ENCODE measurements at regions not wholly inside any gene's neighbourhood (a gene's known extent, or its start where the extent isn't known, plus 50 kb on each side); places are given as distances from the start of the nearest gene placed in this dataset.

DNA sequence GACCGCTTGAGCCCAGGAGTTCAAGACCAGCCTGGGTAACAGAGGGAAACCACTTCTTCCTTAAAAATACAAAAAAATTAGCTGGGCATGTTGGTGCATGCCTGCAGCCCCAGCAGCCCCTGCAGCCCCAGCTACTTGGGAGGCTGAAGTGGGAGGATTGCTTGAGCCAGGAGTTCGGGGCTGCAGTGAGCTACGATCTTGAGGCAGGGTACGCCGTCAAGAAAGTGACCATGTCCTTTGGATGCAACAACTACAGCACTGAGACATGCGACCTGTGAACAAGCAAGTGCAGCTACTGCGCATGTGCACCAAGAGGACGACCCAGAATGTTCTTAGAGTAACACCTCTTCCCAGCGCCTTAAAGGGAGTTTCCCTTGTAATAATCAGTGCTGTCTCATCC is 66.6 kb upstream of the ZNF479 start:
- TF ChIP-seq, protein P1, sequence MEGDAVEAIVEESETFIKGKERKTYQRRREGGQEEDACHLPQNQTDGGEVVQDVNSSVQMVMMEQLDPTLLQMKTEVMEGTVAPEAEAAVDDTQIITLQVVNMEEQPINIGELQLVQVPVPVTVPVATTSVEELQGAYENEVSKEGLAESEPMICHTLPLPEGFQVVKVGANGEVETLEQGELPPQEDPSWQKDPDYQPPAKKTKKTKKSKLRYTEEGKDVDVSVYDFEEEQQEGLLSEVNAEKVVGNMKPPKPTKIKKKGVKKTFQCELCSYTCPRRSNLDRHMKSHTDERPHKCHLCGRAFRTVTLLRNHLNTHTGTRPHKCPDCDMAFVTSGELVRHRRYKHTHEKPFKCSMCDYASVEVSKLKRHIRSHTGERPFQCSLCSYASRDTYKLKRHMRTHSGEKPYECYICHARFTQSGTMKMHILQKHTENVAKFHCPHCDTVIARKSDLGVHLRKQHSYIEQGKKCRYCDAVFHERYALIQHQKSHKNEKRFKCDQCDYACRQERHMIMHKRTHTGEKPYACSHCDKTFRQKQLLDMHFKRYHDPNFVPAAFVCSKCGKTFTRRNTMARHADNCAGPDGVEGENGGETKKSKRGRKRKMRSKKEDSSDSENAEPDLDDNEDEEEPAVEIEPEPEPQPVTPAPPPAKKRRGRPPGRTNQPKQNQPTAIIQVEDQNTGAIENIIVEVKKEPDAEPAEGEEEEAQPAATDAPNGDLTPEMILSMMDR (IDR thresholded peaks at IDR 0.05; ENCODE audit: unreplicated experiment), result no peak
- no TSS peak for BruUV-seq (replicated peaks)
- H3K27ac Mint-ChIP-seq (ENCODE audit: unreplicated experiment), result no peak overlapping the region
- CTCF ChIA-PET, result interaction anchor here (1.0 kb wide), 1 partner anchor 18 kb away, joined by 3 read pairs; no protein-coding TSS in a partner anchor
- H3K4me3 Mint-ChIP-seq (ENCODE audit: low read depth, unreplicated experiment), result no peak overlapping the region
- H3K27me3 Mint-ChIP-seq (ENCODE audit: unreplicated experiment), result no peaks in the 10 kb centered on the region
- no peaks in the 10 kb centered on the region for H3K36me3 Mint-ChIP-seq (ENCODE audit: insufficient read depth, unreplicated experiment)
- no peaks in the 10 kb centered on the region for H3K4me1 Mint-ChIP-seq (ENCODE audit: low read depth, unreplicated experiment)
- peaks cover 2% of the 10 kb centered on the region for H3K9me3 Mint-ChIP-seq (ENCODE audit: low read depth, unreplicated experiment)
- no peak for DNase-seq
- intact Hi-C loops (cut with micrococcal nuclease; ENCODE audit: unreplicated experiment), result no loop called here

DNA sequence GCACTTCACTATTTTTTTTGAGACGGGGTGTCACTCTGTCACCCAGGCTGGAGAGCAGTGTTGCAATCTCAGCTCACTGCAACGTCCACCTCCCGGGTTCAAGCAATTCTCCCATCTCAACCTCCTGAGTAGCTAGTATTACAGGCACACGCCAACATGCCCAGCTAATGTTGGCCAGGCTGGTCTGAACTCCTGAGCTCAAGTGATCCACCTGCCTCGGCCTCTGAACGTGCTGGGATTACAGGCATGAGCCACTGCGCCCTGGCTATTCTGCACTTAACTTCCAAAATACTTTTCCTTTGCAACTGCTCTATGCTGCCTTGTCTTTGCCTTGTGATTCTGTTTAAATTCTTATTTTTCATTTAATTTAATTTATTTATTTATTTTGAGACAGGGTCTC is 67.0 kb upstream of the ZNF479 start:
- Mint-ChIP-seq H3K4me1 (ENCODE audit: low read depth, unreplicated experiment) (no peaks in the 10 kb centered on the region), H3K27me3 (ENCODE audit: unreplicated experiment) (no peaks in the 10 kb centered on the region), H3K27ac (ENCODE audit: unreplicated experiment) (no peak overlapping the region), H3K9me3 (ENCODE audit: low read depth, unreplicated experiment) (peaks cover 2% of the 10 kb centered on the region), H3K36me3 (ENCODE audit: insufficient read depth, unreplicated experiment) (no peaks in the 10 kb centered on the region), H3K4me3 (ENCODE audit: low read depth, unreplicated experiment) (no peak overlapping the region)
- intact Hi-C loops (cut with micrococcal nuclease; ENCODE audit: unreplicated experiment), result no loop called here
- TF ChIP-seq, protein P1 (IDR thresholded peaks at IDR 0.05; ENCODE audit: unreplicated experiment), result no peak
- no peak for DNase-seq
- no TSS peak for BruUV-seq (replicated peaks)
- CTCF ChIA-PET, result interaction anchor here (1.0 kb wide), 1 partner anchor 17 kb away, joined by 3 read pairs; no protein-coding TSS in a partner anchor

DNA sequence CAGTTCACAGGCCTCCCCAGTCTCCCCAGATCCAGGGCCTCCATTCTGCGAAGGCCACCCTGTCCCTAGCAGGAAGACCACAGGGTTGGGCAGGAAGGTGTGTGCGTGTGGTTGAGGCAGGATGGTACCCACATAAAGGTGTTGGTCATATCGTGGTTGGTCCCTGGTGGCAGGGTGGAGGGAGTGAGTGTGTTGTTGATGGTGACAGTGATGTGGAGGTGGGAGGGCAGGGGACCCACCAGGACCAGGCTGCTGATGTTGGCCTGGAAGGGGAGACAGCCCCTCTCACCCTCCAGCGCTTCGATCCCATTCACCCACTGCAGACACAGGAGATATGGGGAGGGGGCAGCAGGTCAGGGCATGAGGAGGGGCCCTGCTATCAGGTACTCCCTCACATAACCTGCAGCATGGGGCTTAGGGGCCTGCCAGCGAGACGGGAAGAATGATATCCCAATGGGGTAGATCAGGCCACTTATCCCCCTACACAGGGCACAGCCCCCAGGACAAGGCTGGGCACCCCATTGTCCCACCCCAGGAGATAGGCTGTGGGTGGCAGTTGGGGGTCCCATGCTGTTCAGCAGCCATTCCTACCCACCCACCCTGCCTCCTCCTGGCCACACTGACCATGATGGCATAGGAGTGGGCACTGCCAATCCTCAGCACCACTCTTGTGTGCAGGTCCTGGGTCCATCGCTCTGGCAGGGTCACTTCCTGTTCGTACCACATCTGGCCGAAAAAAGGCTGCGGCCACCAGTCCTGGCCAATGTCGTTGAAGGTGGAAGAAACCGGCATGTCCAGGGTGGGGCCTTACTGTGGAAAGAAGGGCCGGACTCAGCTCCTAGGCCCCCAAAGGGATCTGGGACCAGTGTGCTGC is 69.0 kb upstream of the ZNF479 start:
- Mint-ChIP-seq H3K4me1 (ENCODE audit: low read depth, unreplicated experiment) (no peaks in the 10 kb centered on the region), H3K4me3 (ENCODE audit: low read depth, unreplicated experiment) (no peak overlapping the region), H3K27ac (ENCODE audit: unreplicated experiment) (no peak overlapping the region), H3K36me3 (ENCODE audit: insufficient read depth, unreplicated experiment) (no peaks in the 10 kb centered on the region), H3K27me3 (ENCODE audit: unreplicated experiment) (no peaks in the 10 kb centered on the region), H3K9me3 (ENCODE audit: low read depth, unreplicated experiment) (peaks cover 2% of the 10 kb centered on the region)
- TF ChIP-seq, protein P1 (IDR thresholded peaks at IDR 0.05; ENCODE audit: unreplicated experiment), result no peak
- CTCF ChIA-PET, result no interaction called here
- intact Hi-C loops (cut with micrococcal nuclease; ENCODE audit: unreplicated experiment), result no loop called here
- no TSS peak for BruUV-seq (replicated peaks)
- no peak for DNase-seq

DNA sequence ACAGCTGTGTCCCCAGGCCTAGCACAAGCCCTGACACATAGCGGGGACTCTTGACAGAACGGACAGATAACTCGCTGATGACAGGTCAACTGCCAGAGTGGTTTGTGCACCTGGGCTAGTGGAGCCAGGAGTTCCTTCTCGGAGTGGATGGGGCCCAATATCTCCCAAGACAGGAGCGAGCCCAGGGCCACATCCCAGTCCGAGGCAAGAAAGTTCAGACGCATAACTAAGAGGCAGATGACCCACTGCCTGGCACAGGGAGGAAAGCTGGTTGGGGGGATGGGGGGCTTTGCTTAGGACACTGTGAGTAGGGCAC is 69.6 kb upstream of the ZNF479 start:
- H3K27ac Mint-ChIP-seq (ENCODE audit: unreplicated experiment), result no peak overlapping the region
- BruUV-seq (replicated peaks), result no TSS peak
- DNase-seq, result no peak
- no peaks in the 10 kb centered on the region for H3K36me3 Mint-ChIP-seq (ENCODE audit: insufficient read depth, unreplicated experiment)
- no peak overlapping the region for H3K4me3 Mint-ChIP-seq (ENCODE audit: low read depth, unreplicated experiment)
- intact Hi-C loops (cut with micrococcal nuclease; ENCODE audit: unreplicated experiment), result no loop called here
- no peaks in the 10 kb centered on the region for H3K4me1 Mint-ChIP-seq (ENCODE audit: low read depth, unreplicated experiment)
- H3K9me3 Mint-ChIP-seq (ENCODE audit: low read depth, unreplicated experiment), result peaks cover 6% of the 10 kb centered on the region
- H3K27me3 Mint-ChIP-seq (ENCODE audit: unreplicated experiment), result no peaks in the 10 kb centered on the region
- CTCF ChIA-PET, result no interaction called here
- TF ChIP-seq, protein P1 (IDR thresholded peaks at IDR 0.05; ENCODE audit: unreplicated experiment), result no peak
